Globus pallidus (tissue), 1 donor: ENCODE measurements at regions not wholly inside any gene's neighbourhood (a gene's known extent, or its start where the extent isn't known, plus 50 kb on each side); places are given as distances from the start of the nearest gene placed in this dataset.

Experiments
- DNase-seq: peaks from one replicate; pipeline ENCODE4 v3.0.0-alpha.2; 2015; ENCODE audit warnings: low spot score

- DNase-seq: no peak
These were observed 212.3 kb downstream of the ICE1 start for GRCh38 chr5:5634817-5635216.

DNA sequence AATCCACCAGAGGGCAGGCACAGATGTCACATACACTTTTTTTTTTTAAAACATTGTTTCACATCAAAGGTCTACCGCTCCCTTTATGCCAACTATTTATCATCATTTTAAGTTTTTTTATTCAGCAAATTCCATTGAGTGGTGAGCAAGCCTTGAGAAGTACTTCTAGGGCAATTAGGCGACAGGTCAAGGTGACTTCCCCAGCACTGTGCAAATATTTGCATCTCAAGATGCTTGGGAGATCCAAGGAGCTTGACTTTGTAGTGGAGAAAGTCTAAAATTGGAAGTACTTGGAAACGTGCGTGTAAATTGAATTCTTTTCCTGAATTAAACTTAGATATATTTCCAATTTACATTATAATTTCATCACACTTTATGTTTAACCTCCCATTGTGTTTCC, 211.1 kb downstream of the ICE1 start:
- no peak for DNase-seq

DNA sequence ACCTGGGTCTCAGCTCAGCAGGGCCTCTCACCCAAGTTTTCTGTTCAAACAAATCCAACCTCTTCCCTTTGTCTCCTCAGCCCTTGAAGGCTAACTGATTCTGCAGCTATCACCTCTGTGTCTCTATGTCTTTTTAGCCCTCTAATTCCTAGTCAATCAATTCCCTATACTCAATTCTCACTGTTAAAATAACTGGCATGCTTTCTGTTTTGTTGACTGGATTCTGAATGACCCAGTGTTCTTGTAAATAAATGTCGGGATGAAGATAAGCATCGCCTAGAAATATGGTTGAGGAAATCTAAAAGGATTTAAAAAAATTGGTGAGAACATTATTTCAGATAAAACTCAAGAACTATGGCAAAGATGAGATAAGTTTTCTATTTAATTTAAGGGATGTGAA, 210.2 kb downstream of the ICE1 start:
- no peak for DNase-seq

- DNase-seq: no peak
These were observed 207.1 kb downstream of the ICE1 start for GRCh38 chr5:5629607-5629978.

- DNase-seq: no peak
These were observed 206.6 kb downstream of the ICE1 start for GRCh38 chr5:5628866-5629606.

DNA sequence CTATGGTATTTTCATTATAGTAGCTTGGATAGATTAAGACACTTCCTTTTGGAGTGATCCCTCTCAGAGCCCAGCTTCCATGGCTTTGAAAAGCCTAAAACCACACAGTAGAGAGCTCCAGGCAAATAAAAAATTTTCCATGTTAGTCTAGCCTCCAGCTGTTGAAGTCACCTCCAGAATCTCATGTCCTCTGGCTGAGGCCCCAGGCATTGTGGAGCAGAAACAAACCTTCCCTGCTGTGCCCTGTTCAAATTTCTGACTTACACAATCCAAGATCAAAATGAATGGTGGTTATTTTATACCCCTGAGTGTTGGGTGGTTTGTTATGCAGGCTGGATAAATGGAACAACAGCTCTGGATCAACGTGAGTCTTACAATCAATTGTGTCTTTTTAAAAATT, 203.9 kb downstream of the ICE1 start:
- no peak for DNase-seq

DNA sequence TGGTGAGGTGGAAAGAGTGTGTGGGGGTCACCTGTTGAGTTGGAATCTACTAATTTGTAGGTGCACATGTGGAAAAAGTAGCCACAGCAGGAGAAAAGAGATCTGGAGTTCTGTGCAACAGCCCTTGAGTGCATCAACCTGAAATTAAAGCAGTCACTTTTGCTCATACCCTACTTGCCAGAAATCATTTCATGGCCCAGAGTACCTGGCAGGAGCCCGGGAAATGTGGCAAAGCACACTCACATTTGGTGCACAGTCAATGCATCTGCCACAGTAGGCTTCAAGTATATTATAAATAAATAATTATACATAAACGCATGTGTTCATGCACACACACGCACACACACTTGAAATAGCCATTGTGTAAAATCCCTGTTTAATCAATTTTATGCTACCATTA, 203.0 kb downstream of the ICE1 start:
- no peak for DNase-seq

GRCh38 chr5:5623397-5623796, 200.9 kb downstream of the ICE1 start:
- no peak for DNase-seq

DNA sequence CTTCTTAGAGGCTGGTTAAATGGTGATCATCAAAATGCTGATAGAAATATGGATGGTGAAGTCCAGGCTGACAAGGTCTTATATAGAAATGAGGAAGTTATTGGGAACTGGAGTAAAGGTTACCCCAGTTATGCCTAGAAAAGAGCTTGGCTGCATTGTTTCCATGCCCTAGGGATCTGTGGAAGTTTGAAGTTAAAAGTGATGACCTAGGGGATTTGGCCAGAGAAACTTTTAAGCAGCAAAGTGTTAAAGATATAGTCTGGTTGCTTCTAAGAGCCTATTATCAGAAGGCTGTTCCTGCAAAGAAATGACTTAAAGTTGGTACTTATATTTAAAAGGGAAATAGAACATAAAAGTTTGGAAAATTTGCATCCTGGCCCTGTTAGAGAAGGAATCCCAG, 200.3 kb downstream of the ICE1 start:
- DNase-seq: no peak

- no peak for DNase-seq
These were observed 197.1 kb downstream of the ICE1 start for GRCh38 chr5:5619546-5619945.

GRCh38 chr5:5617024-5617423, 194.5 kb downstream of the ICE1 start:
- DNase-seq: no peak

GRCh38 chr5:5616247-5616895, 193.9 kb downstream of the ICE1 start:
- DNase-seq: no peak

DNA sequence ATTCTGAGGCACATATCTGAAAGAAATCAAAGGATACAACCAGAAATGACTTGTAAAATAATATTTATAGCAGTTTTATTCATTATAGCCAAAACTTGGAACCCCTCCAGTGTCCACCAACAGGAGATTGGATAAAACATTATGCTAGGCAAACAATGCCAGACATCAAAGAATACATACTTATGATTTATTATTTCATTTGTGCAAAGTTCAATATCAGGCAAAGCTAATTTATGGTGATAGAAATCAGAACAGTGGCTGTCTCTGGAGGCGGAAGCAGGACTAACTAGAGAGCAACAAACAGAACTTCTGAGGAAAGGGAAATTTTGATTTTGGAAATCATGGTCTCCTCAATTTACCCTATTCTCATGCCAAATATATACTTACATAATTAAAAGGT, 193.1 kb downstream of the ICE1 start:
- DNase-seq: no peak

DNA sequence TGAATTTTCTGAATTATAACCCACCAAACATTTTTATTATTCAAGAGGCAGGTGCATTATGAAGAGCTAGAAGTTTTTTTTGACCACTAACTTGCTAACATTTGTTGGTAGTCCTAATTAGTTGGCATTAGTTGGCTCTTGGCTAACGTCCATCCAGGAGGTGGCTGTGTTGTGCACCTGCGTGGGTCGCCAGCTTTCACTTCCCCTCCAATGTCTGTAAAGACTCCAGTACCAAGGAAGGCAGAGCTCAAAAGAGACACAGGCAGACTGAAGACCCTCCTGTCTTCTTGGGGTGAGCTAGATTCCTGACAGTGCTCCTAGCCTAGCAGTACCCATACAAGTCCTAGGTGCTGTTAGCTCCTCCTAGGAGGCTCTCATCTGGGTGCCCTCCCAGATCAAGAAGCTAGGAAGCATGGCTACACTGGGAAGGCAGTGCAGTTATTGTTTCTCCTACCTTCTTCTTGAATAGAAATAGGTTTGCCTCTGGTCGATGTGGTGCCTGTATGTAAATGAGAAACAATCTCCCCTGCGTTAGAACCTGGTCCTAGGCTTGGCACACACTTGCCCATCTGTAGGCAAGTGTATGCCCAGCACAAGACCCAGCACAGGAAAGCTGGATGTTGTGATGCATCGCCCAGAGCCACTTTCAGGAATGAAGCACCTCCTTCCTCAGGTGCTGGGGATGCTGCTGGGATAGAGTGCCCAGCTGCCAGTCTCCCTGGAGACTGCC, 190.9 kb downstream of the ICE1 start:
- DNase-seq: no peak

GRCh38 chr5:5612096-5612495, 189.6 kb downstream of the ICE1 start:
- no peak for DNase-seq

GRCh38 chr5:5609935-5610334, 187.5 kb downstream of the ICE1 start:
- no peak for DNase-seq

DNA sequence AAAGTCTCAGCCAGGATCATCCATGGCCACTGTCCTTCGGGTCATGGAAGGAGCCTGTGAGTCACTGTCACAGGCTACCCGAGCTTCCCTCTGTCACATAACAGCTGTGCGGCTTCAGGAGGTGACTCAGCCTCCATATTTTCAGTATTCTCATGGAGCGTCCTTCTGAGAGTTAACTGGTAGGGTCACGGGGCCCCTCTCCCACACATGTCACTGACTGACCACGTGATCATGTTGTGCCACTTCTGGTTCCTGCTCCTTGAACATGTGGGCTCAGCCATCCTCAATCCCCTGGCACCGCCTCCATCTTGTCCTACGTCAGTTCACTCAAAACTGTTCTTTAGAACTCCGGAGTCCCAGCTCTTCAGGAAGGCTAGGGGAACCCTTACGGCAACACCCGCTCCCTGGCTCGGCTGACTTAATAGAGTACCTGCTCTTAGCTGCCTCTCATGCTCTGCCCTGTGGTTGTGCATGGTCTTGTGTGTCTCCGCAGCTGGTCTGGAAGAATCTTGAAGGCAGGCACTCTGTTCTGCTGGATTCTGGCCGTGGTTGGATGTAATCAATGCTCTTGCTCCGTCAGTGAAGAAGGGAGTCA, 182.8 kb downstream of the ICE1 start:
- no peak for DNase-seq

DNA sequence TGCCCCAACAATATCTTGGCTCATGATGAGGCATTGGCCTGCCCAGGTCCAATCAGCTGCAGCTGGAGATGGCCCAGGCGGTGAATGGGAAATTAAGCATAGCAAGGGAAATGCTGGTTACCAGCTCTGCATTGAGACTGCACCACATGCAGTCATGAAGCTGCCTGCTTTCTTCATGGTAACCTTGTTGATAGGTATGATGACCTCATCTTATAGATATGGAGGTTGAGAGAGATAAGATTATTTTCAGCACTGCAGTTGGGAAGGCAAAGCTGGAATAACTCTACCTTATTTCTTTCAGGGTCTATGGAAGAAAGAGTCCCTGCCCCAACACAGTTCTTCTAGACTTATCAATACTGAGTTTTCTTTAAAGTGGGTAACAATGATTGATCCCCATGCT, 180.1 kb downstream of the ICE1 start:
- DNase-seq: no peak

GRCh38 chr5:5598547-5599113, 176.2 kb downstream of the ICE1 start:
- DNase-seq: no peak

DNA sequence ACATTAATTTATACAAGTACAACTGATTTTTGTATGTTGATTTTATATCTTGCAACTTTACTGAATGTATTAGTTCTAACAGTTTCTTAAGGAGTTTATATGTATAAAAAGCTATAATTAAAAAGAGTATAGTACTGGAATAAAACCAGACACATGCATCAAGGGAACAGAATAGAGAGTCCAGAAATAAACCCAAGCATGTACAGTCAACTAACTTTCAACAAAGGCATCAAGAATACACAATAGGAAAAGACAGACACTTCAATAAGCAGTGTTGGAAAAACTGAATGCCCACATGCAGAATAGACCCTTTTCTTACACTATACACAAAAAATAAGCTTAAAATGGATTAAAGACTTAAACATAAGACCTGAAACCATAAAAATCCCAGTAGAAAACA, 170.9 kb downstream of the ICE1 start:
- DNase-seq: no peak

DNA sequence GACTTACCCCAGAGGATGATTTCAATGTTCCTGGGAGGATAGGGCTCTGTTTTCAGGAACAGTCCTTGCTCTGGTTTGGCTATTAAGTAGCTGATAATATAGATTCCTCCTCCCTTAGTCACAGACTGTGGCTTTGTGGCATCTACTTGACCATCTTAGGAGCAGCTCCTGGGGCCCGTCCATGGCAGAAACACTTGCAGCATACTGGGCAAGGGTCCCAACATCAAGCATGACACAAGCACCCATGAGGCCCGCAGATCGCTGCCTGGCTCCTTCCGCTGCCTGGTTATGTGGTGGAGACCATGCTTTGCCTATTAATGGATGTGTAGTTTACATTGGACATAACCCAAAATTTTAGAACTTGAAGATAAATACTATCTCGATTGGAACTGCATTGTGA, 170.1 kb downstream of the ICE1 start:
- no peak for DNase-seq

- DNase-seq: no peak
These were observed 169.1 kb downstream of the ICE1 start for GRCh38 chr5:5591567-5591966.

- no peak for DNase-seq
These were observed 167.4 kb downstream of the ICE1 start for GRCh38 chr5:5589857-5590256.
